G401 (cell line): ENCODE measurements at regions not wholly inside any gene's neighbourhood (a gene's known extent, or its start where the extent isn't known, plus 50 kb on each side); places are given as distances from the start of the nearest gene placed in this dataset.
A peak's percentile ranks its signal among the peaks of the same experiment; 100 is the strongest.
"Not testable (repeated sequence)": the region's sequence is repeated elsewhere in the genome, so short reads cannot be mapped to it uniquely, and the experiment has no call there.

Source experiments
- DNase-seq: peaks from one replicate; pipeline ENCODE4 v3.0.0-alpha.2; 2015; ENCODE audit warnings: low spot score
- in situ Hi-C: cut with HindIII; loops from 2 replicates; pipeline ENCODE4 v1.10.0; 2016; ENCODE audit warnings: low sequenced_read_pairs, mixed read lengths

DNA sequence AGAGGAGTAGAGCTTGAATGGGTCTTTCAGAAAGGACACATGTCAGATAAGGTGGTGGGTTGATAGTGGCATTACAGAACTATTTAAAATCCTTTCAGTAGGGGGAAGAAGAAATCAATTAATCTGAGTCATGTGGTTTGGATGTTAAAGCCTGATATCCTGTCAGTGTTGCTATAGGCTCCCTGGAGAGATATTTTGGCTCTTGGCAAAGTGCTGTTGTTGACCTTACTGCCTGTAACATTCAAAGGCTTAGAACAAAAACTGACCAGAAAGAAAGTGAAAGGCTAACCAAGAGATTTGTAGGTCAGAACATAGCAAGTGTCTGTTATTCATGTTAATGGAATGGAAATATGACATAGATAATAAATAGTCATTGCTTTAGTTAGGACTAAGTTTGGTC, 552.9 kb downstream of the DIPK2A start:
- in situ Hi-C loops: no loop called here

GRCh38 chr3:144529566-144529965, 557.9 kb downstream of the DIPK2A start:
- in situ Hi-C loops: no loop called here
- DNase-seq: no peak

More for the DNA sequence above, 552.9 kb downstream of the DIPK2A start:
- DNase-seq: no peak

DNA sequence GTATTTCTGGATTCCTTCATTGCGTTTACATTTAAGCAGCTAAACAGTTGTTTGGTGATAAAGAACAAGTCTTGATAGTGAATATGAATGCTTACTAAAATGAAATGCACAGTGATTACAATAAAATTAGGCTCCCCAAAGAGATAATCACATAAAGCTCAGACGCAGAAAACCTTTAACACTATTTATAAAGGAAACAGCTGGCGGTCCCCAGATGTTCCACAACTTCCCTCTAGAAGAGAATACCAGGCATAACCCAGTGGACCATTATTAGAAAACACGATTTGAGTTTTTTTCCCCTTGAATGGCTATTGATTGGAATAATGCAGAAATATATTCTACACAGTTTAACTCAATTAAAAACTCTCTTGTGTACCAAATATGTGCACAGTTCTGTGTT, 573.2 kb downstream of the DIPK2A start:
- no peak for DNase-seq
- in situ Hi-C loops: no loop called here

GRCh38 chr3:144546539-144546938, 574.9 kb downstream of the DIPK2A start:
- in situ Hi-C loops: no loop called here
- DNase-seq: no peak

DNA sequence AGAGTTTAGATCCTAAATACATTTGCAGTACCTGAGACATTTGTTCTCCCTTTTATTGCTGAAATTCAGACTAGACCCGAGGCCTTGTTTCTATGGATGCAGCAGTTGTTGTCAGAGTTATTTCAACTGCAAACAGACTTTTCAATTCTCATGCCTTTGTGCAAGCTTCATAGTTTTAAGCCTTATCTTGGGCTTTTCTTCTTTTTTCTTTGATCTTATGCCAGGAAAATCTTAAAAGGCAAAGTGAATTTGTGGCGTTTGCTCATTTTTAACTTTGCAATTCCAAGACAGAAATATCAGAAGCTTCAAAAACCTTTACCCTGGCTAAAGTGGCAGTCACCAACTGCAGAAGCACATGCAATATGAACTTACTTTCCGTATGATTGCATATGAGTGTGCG, 576.7 kb downstream of the DIPK2A start:
- in situ Hi-C loops: no loop called here
- DNase-seq: no peak

GRCh38 chr3:144549166-144549565, 577.5 kb downstream of the DIPK2A start:
- in situ Hi-C loops: no loop called here
- no peak for DNase-seq

GRCh38 chr3:144552346-144553057, 580.9 kb downstream of the DIPK2A start:
- in situ Hi-C loops: no loop called here
- no peak for DNase-seq

GRCh38 chr3:144553301-144553700, 581.7 kb downstream of the DIPK2A start:
- in situ Hi-C loops: no loop called here
- no peak for DNase-seq

DNA sequence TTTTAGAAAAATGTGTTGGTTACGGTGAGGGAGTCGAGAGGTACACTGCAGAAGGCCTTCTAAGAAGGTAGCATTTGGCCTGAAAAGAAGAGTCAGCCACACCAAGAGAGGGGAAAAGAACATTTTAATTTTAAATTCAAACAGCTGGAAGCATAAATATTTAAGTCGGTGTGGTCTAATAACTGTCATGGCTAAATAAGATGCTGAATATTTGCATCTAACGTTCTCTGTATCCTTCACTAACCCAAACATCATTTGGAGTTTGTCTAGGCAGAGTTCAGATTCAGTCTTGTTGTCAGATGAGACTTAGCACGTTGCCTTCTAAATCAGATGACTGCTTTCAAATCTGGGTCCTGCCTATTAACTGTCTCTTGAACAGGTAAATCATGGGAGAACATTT, 583.3 kb downstream of the DIPK2A start:
- in situ Hi-C loops: no loop called here
- no peak for DNase-seq

DNA sequence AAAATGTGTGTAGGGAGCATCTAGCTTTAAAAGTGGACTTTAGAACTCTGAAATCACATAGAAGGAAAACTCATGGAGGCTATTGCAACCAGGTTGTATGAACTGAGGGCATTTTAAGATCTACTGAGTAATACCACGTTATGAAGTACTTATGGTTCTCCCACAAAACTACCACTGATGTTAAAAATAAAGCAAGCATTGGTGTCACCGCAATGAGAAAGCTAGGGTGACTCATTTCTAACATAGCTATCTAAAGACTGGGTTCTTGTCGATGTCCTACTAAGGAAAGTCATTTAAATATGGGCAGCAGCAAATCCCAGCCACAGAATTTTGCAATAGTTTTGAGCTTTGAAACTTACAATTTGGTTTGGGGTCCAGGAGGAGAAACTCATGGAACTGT, 584.8 kb downstream of the DIPK2A start:
- no peak for DNase-seq
- in situ Hi-C loops: no loop called here

GRCh38 chr3:144557515-144557914, 585.9 kb downstream of the DIPK2A start:
- in situ Hi-C loops: no loop called here
- no peak for DNase-seq

- no peak for DNase-seq
- in situ Hi-C loops: no loop called here
Measured at GRCh38 chr3:144564011-144564410, 592.4 kb downstream of the DIPK2A start.

- no peak for DNase-seq
- in situ Hi-C loops: no loop called here
Measured at GRCh38 chr3:144566320-144566719, 594.7 kb downstream of the DIPK2A start.

- no peak for DNase-seq
- in situ Hi-C loops: no loop called here
Measured at GRCh38 chr3:144569651-144570050, 598.0 kb downstream of the DIPK2A start.

- no peak for DNase-seq
- in situ Hi-C loops: no loop called here
Measured at GRCh38 chr3:144583871-144584270, 612.2 kb downstream of the DIPK2A start.

DNA sequence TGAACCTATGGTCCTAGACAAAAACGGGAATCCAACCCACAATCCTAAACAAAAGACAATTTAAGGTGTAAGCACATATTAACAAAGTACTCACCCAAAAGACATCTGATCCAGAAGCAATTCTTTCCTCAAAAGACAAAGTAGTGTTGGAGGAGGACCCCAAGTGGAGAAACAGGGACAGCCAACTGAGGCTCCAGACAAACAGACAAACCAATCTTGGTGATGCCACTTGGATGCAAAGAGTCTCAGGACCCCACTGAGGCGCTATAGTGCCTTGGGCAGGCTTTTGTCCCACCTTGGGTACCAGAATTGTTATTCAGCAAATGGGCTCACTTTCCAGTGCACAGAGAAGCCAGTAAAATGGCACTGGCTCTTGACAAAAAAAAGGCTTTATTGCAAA, 613.8 kb downstream of the DIPK2A start:
- in situ Hi-C loops: no loop called here
- DNase-seq: no peak

- in situ Hi-C loops: no loop called here
- no peak for DNase-seq
Measured at GRCh38 chr3:144585953-144586352, 614.3 kb downstream of the DIPK2A start.

DNA sequence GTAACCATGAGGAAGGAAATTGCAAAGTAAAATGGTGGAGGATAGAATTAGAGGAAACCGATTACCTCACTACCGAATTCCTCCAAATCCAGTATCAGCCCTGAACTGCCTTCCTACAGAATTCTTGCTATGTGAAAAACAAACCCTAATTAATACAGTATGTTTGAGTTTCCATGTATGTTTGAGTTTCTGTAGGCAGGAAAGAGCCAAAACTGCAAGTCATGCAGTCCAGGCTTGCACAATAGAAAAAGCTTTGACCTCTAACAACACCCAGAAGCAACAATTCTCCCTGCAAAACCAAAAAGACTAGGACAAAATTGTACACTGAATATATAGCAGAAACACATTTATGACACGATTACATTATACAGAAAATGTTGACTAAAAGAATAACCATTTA, 614.8 kb downstream of the DIPK2A start:
- no peak for DNase-seq
- in situ Hi-C loops: no loop called here

GRCh38 chr3:144590854-144591253, 619.2 kb downstream of the DIPK2A start:
- DNase-seq: peak; percentile 17
- in situ Hi-C loops: no loop called here

DNA sequence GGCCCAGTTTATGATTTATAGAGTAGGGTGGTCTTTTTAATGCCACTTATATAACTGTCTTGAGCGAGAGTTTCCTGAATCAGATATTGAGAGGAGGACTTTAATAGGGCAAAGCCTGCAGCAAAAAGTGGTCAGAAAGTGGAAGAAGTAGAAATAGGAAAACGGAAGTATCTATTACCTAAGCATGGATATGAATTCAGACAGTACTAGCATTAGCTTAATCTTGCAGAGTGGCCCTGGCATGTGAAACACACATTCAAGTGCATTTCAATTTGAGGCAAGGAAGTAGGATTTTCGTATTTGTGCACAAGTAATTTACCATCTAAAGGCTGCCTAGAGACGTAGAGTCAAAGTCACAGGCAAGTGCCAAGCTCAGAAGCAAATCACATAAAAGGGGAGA, 622.3 kb downstream of the DIPK2A start:
- no peak for DNase-seq
- in situ Hi-C loops: no loop called here

- in situ Hi-C loops: not testable (repeated sequence)
- peak; percentile 65 for DNase-seq
Measured at GRCh38 chr3:144620236-144620635, 648.6 kb downstream of the DIPK2A start.

GRCh38 chr3:144622845-144623244, 651.2 kb downstream of the DIPK2A start:
- in situ Hi-C loops: no loop called here
- no peak for DNase-seq
